Colonic mucosa (tissue), 4 donors: ENCODE measurements at regions not wholly inside any gene's neighbourhood (a gene's known extent, or its start where the extent isn't known, plus 50 kb on each side); places are given as distances from the start of the nearest gene placed in this dataset.

Source experiments
- DNase-seq: peaks from one replicate; pipeline ENCODE4 v3.0.0-alpha.2; 2020
- H3K27ac ChIP-seq: fragments of 200-600 bp; one replicate; pipeline ENCODE4 v1.8.0; 2021
- H3K27me3 ChIP-seq: fragments of 200-600 bp; one replicate; pipeline ENCODE4 v1.8.0; 2021
- H3K36me3 ChIP-seq: fragments of 200-600 bp; one replicate; pipeline ENCODE4 v1.8.0; 2021
- H3K4me1 ChIP-seq: fragments of 200-600 bp; one replicate; pipeline ENCODE4 v1.8.0; 2021; ENCODE audit warnings: mild to moderate bottlenecking
- H3K4me3 ChIP-seq: fragments of 200-600 bp; one replicate; pipeline ENCODE4 v1.8.0; 2021
- H3K9ac ChIP-seq, 2 donors: one replicate each; pipeline ENCODE4 v1.7.0; 2013; ENCODE audit warnings: control low read depth in 2 of 2, low read depth in 2 of 2, low read length in 2 of 2
- H3K9me3 ChIP-seq: fragments of 200-600 bp; one replicate; pipeline ENCODE4 v1.8.0; 2021
- intact Hi-C: fragments of 100-400 bp; cut with DNase I; formaldehyde crosslinking; loops from one replicate; pipeline ENCODE4 v1.14.1; 2022
- TF ChIP-seq, protein P1 (sequence below): fragments of 200-600 bp; IDR thresholded peaks from one replicate; pipeline ENCODE4 v1.8.0; 2022; ENCODE audit warnings: antibody characterized with exemption, mild to moderate bottlenecking
- donor health status: healthy.
- donor health status: DM: no; HTN: no; CAD: no.
- donor health status: DM: no; HTN: no; CAD: no.

DNA sequence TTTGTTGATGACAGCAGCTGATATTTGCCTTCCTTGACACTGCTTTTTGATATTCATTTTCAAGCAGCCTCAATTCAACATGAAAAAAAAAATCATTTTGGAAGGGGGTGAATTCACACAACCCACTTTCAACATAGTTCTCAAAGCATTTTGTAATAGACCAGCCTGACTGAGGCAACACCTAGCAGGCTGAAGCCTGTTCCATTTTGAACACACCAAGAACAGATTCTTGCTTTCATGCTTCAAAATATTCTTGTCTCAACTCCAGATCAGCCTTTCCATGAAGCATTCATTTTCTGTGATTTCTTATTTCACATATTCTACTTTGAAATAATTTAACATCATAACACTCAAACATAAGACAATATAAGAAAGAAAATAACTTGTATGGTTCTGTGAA, 812.6 kb upstream of the POU3F3 start:
- no peak overlapping the region for H3K9ac ChIP-seq
- no peak overlapping the region for H3K27ac ChIP-seq
- intact Hi-C loops: no loop called here
- no peaks in the 10 kb centered on the region for H3K4me1 ChIP-seq
- H3K4me3 ChIP-seq: no peak overlapping the region
- TF ChIP-seq, protein P1, sequence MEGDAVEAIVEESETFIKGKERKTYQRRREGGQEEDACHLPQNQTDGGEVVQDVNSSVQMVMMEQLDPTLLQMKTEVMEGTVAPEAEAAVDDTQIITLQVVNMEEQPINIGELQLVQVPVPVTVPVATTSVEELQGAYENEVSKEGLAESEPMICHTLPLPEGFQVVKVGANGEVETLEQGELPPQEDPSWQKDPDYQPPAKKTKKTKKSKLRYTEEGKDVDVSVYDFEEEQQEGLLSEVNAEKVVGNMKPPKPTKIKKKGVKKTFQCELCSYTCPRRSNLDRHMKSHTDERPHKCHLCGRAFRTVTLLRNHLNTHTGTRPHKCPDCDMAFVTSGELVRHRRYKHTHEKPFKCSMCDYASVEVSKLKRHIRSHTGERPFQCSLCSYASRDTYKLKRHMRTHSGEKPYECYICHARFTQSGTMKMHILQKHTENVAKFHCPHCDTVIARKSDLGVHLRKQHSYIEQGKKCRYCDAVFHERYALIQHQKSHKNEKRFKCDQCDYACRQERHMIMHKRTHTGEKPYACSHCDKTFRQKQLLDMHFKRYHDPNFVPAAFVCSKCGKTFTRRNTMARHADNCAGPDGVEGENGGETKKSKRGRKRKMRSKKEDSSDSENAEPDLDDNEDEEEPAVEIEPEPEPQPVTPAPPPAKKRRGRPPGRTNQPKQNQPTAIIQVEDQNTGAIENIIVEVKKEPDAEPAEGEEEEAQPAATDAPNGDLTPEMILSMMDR: no peak
- H3K9me3 ChIP-seq: no peaks in the 10 kb centered on the region
- no peaks in the 10 kb centered on the region for H3K27me3 ChIP-seq
- H3K36me3 ChIP-seq: no peaks in the 10 kb centered on the region
- DNase-seq: no peak

DNA sequence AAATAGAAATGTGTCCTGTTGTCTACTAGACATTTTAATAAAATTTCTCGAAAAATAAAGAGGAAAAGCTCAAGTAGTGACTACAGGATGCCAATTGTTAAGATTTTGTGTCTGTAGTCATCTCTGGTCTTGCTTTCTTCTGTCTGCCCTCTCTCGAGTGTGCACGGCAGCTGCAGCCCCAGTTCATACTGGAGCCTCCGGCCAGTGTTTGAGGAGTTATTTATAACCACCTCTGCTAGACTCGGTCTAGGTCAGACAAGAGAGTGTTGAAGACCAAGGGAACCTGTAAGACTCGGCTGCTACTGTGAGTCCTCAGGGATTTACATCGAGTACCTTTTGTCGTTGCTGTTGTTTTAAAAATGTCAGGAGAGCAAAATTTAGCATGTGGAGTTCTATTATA, 810.1 kb upstream of the POU3F3 start:
- intact Hi-C loops: no loop called here
- TF ChIP-seq, protein P1: no peak
- no peak overlapping the region for H3K4me3 ChIP-seq
- H3K9ac ChIP-seq: no peak overlapping the region
- H3K9me3 ChIP-seq: no peaks in the 10 kb centered on the region
- H3K36me3 ChIP-seq: no peaks in the 10 kb centered on the region
- no peaks in the 10 kb centered on the region for H3K27me3 ChIP-seq
- no peak overlapping the region for H3K27ac ChIP-seq
- no peak for DNase-seq
- H3K4me1 ChIP-seq: no peaks in the 10 kb centered on the region

DNA sequence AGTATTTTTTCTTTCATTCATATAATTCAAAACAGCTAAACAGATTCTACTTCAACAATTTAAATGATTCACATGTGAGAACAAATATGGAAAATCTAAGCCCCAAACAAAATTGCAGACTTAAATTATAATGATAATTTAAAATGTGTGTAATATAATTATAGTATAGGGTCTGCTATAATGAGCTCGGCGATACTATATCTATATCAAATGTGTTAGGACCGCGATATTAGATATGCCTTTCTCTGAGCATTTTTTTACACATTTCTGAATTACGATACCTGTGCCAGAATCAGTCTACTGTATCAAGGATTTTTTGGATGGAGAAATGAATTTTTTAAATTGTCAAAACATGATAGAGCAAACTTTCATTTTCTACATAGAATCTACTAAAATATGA, 808.8 kb upstream of the POU3F3 start:
- Histone ChIP-seq H3K27me3 (no peaks in the 10 kb centered on the region), H3K9me3 (no peaks in the 10 kb centered on the region), H3K36me3 (no peaks in the 10 kb centered on the region), H3K4me1 (no peaks in the 10 kb centered on the region), H3K4me3 (no peak overlapping the region), H3K9ac (no peak overlapping the region), H3K27ac (no peak overlapping the region)
- intact Hi-C loops: no loop called here
- DNase-seq: no peak
- TF ChIP-seq, protein P1: no peak

DNA sequence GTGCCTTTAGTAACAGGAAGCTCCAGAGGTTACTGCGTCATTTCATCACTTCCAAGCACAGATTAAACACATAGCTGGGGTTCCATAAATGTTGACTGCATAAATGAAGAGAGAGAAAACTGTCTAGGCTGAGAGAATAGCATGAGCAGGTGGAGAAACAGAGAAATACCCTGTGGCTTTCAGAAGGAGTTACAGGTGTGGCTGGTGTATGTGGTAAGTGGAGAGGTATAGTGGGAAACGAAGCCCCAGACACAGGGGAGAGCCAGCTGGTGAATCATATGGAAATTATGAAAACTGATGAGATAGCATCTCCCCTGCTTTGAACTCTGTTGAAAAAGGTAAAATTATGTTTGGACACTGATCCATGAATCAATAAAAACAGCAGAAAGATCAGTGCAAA, 807.4 kb upstream of the POU3F3 start:
- Histone ChIP-seq H3K27ac (no peak overlapping the region), H3K9me3 (no peaks in the 10 kb centered on the region), H3K4me3 (no peak overlapping the region), H3K36me3 (no peaks in the 10 kb centered on the region), H3K27me3 (no peaks in the 10 kb centered on the region), H3K4me1 (no peaks in the 10 kb centered on the region), H3K9ac (no peak overlapping the region)
- DNase-seq: no peak
- intact Hi-C loops: no loop called here
- TF ChIP-seq, protein P1: no peak

DNA sequence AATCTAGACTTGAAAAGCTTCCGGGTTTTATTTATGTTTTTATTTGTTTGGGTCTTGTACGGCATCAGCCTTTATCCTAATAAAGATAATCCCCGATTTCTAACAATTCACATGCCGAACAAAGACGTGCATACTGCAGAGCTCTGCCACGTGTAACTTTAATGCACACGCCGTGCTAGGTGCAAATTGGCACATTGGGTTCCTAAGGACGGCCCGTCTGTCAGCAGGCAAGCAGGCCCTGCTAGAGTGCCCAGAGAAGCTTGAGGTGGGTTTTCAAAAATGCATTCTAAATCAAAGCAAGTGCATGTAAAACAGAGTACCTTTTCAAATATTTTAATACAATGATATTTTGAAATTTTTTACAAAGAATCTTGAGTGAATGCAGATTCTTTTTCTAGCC, 806.4 kb upstream of the POU3F3 start:
- Histone ChIP-seq H3K4me1 (no peaks in the 10 kb centered on the region), H3K9ac (no peak overlapping the region), H3K36me3 (no peaks in the 10 kb centered on the region), H3K27ac (no peak overlapping the region), H3K27me3 (no peaks in the 10 kb centered on the region), H3K4me3 (no peak overlapping the region), H3K9me3 (no peaks in the 10 kb centered on the region)
- TF ChIP-seq, protein P1: no peak
- DNase-seq: no peak
- intact Hi-C loops: no loop called here

DNA sequence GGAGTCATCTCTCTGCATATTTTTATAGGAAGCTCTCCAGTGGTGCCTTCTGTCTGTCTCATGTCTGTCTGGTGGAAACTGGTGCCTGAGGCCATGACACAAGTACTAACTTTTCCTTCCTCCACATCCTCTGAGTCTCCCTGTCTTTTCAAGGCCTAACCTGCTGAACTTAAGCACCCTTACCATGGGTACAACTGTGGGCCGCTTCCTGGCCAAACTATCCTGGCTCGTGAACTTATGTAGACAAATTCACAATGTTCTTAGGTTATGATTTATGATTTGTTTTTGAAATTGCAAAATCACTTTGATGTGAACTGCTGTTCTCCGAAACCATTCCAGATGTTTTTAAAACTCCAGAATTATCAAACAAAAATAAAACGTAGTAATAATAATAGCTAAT, 804.5 kb upstream of the POU3F3 start:
- intact Hi-C loops: no loop called here
- Histone ChIP-seq H3K9me3 (no peaks in the 10 kb centered on the region), H3K27me3 (no peaks in the 10 kb centered on the region), H3K9ac (no peak overlapping the region), H3K36me3 (no peaks in the 10 kb centered on the region), H3K4me1 (no peaks in the 10 kb centered on the region), H3K27ac (no peak overlapping the region), H3K4me3 (no peak overlapping the region)
- no peak for DNase-seq
- TF ChIP-seq, protein P1: no peak
